NCI-H2081 treated with DMSO at 0.1 percent for 48 hours (cell line): ENCODE measurements at regions not wholly inside any gene's neighbourhood (a gene's known extent, or its start where the extent isn't known, plus 50 kb on each side); places are given as distances from the start of the nearest gene placed in this dataset.
"Not testable (repeated sequence)": the region's sequence is repeated elsewhere in the genome, so short reads cannot be mapped to it uniquely, and the experiment has no call there.

Source experiments
- DNase-seq: peaks from one replicate; lab custom pipeline; 2025; lab: John Stamatoyannopoulos, UW

DNA sequence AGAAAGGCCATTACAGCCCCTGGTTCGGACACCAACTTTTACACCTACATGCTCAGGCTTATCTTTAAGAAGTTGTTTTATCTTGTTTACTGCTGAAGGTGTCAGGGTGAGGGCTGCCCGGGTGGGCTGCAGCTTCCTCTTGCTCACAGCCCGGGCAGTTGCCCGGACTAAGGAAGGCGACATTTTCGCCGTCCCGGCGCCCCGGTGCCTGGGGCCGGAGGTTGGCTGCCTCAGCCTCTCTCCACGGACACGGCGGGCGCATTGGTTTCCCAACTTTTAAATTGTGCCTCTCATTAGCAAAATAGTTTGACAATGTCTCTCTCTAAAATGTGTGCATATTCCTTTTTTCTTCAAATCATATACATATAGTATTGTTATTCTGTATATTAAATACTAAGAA lies 198.5 kb downstream of the LRRC70 start:
- not testable (repeated sequence) for DNase-seq

DNA sequence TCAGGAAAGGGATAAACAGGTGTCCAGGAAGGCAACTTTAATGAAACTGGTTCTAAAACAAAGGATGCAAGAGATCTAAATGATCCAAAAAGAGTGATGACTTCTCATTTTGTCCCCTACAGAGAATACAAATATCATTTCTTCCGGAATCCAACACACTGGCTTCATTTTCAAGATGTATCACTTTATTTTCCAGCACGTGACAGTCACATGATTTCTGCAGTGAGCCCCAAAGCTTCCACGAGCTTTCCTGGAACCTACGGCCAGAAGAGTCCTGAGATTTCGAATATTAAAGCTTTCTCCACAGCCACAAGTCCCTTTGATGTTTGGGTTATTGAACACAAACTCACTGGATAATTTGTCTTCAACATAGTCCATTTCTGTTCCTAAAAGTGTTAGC lies 198.0 kb downstream of the LRRC70 start:
- DNase-seq: not testable (repeated sequence)

DNA sequence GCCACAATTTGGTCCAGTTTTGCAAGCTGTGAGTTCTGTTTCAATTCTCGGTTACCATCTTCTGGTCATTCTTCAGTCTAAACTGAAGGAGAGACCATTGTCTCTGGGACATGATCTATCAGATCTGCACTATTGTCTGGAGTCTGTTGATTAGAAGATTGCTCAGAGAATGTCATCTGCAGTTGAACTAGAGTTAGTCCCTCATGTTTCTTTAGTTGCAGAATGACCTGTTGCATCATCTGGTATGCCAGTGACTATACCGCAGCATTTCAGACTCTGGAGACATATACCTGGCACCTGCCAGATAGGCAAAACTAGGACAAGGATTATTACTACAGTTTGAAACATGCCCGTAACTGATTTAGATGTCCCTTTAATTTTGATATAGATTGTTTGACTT lies 194.8 kb downstream of the LRRC70 start:
- no peak for DNase-seq

DNA sequence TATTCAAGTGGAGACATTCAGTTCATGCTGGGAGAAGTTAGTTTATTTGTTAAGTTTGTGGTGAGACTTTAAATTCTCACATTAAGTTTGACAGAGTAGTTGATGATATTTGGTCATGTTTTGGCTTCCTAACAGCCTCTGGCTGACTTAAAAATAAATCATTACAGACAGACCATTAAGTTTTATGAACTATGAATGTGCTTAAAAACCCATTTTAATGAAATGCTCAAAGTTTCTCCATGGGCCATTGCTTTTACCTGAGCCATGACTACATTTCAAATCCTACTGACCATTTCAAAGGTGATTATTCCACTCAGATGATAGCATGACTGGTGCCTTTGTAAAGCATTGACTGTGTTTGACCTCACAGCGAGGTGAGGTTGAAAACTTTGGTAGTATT lies 192.7 kb downstream of the LRRC70 start:
- no peak for DNase-seq

DNA sequence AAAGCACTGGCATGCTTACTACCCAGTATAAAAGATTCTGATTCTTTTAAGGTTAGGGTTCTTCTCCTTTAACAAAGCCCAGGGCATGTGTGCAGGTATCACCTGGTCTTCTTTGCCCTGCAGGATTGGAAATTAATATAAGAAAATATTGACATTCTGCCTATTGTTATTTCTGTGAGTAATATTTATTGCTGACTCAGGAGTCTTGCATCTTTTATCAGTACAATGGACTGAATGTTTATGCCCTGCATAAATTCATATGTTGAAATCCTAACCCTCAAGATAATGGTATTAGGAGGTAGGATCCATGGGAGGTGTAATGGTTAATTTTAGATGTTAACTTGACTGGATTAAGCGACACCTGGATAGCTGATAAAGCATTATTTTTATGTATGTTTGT lies 189.0 kb downstream of the LRRC70 start:
- DNase-seq: no peak

DNA sequence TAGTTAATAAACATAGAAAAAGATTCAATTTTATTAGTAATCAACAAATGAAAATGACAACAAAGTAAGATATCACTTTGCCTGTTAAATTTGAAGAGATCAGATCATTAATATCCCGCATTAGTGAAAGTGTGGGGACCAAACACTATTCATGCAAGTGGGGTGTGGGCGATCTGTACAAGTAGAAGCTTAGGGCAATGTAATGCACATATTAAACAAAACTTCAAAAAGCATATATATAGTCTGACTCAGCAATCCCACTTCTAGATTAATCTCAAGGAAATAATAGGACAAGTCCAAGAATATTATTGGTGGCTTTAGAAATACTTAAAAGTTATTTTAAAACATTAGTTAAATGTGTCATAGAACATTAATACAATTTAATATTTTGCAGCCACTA lies 188.5 kb downstream of the LRRC70 start:
- no peak for DNase-seq

DNA sequence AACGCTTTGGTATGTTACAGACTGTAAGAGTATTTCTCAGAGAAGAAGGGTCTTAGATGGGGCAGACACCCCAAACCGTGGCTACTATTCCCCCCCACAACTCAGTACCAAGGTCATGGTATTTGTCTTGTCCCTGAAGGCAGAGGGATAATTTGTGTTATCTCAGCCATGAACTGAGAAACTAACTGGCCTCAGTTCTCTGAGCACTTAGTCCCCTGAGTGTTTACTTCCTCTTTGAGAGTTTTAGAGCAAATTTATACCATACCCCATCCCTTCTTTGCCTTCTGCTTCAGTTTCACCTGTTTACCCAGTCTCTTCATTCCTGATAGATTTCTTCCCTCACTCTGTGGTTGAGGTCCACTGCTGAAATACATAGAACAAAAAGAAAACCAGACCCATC lies 183.9 kb downstream of the LRRC70 start:
- DNase-seq: no peak

DNA sequence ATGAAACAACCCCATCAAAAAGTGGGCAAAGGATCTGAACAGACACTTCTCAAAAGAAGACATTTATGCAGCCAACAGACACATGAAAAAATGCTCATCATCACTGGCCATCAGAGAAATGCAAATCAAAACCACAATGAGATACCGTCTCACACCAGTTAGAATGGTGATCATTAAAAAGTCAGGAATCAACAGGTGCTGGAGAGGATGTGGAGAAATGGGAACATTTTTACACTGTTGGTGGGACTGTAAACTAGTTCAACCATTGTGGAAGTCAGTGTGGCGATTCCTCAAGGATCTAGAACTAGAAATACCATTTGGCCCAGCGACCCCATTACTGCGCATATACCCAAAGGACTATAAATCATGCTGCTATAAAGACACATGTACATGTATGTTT lies 179.1 kb downstream of the LRRC70 start:
- DNase-seq: not testable (repeated sequence)

DNA sequence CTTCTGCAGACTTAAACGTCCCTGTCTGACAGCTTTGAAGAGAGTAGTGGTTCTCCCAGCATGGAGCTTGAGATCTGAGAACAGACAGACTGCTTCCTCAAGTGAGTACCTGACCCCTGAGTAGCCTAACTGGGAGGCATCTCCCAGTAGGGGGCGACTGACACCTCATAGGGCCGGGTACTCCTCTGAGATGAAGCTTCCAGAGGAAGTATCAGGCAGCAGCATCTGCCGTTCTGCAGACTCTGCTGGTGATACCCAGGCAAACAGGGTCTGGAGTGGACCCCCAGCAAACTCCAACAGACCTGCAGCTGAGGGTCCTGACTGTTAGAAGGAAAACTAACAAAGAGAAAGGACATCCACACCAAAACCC lies 174.4 kb downstream of the LRRC70 start:
- not testable (repeated sequence) for DNase-seq

DNA sequence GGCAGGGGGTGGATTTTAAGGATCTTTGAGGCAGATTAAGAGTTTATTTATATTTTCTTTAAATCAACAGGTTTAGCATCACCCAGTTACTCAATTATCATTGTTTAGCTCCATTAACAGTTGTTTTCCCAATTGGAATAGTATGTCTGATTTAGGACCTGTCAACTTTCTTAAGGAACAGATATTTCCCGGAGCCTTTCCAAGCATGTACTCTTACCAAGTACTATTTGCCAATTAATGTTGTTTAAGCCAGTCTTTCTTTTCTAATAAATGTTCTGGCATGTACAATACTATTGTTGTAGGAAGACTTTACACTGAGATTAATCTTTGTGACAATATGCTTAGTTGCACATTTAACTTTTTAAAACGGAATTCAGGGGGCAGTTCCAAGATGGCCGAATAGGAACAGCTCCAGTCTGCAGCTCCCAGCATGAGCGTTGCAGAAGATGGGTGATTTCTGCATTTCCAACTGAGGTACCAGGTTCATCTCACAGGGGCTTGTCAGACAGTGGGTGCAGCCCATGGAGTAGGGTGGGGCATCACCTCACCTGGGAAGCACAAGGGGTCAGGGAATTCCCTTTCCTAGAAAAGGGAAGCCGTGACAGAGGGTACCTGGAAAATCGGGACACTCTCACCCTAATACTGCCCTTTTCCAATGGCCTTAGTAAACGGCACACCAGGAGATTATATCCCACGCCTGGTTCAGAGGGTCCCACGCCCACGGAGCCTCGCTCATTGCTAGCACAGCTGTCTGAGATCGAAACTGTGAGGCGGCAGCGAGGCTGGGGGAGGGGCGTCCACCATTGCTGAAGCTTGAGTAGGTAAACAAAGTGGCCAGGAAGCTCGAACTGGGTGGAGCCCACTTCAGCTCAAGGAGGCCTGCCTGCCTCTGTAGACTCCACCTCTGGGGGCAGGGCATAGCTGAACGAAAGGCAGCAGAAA lies 173.7 kb downstream of the LRRC70 start:
- not testable (repeated sequence) for DNase-seq

DNA sequence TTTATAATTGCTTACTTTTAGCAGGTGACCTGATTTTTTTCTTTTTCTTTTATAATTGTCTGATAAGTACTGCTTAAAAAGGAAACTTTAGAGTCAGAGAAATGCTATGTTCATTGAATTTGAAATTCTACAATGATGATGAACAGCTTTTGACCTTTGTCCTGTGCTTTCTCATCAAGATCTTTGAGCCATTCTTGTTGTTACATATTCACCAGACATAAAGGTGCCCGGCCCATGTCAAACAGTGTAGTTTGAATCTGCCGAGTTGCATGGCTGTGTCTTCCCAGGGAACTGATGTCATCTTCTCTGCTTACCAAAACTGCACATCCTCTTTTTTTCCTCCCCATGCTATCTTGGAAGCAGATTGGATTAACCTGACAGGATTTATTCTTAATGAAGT lies 163.6 kb downstream of the LRRC70 start:
- no peak for DNase-seq

DNA sequence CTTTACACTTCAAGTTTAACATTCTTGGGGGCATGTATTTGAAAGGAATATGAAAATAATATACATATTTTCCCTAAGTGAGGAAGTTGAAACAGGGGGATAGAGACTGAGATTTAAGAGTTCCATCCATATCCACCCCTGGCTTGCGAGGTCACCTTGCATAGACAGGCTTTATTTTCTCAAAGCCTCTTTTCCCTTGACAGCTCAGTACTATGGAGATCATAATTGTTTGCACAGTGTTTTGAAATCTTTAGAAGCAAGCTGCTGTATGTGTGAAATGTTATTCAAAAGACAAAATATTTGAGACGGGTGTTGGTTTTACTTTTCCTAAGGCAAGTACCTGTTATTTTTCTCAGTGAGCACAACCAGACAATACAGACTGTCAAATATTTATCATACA lies 163.1 kb downstream of the LRRC70 start:
- DNase-seq: no peak

DNA sequence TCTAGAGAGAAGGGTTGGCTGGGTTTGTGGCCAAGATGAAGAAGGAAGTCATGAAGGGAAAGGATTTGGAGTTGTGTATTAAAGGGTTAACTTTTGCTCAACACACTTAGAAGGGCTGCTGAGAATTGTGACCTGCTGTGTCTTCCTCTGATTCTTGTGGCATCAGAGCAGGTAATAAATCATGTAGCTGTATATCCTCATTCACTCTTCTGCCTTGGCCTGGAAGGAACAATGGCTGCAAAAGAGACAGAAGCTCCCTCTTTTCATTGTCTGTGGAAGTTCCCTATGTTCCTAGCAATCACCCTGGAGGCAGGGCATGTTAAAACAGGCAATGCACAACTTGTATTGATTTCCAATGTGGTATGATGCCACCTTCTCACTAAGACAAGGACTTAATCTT lies 159.1 kb downstream of the LRRC70 start:
- DNase-seq: no peak

DNA sequence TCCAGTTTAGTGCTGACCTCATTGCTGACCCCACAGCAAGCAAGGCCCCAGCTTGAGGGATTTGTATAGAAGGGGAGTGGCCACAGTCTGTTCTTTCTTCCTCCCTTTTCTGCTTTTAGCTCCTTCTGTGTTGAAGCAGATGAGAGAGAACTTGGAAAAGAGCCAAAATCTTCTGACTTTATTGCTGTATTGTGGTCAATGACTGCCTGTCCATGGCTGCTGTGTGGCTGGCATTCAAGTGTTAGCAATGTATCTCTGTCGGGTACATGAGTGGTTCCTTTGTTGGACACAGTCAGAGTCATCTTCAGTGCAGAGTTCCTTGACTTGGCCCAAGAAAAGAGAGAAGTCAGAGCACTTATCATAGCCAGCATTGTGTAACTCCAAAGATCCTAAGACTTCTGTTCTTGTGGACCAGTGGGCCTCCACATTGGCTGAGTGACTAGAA lies 154.1 kb downstream of the LRRC70 start:
- DNase-seq: no peak

DNA sequence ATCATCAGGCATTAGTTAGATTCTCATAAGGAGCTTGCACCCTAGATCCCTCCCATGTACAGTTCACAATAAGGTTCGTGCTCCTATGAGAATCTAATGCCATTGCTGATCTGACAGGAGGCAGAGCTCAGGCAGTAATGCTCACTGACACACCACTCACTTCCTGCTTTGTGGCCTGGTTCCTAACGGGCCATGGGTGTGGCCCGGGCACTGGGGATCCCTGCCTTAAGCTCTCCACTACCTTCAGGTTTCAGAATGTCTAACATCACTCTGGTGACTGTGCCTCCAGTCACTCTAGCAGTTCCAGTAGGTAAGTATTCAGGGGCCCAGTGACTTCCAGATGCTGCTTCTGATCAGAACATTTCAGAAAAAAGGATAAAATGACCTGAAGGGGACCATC lies 152.4 kb downstream of the LRRC70 start:
- no peak for DNase-seq

DNA sequence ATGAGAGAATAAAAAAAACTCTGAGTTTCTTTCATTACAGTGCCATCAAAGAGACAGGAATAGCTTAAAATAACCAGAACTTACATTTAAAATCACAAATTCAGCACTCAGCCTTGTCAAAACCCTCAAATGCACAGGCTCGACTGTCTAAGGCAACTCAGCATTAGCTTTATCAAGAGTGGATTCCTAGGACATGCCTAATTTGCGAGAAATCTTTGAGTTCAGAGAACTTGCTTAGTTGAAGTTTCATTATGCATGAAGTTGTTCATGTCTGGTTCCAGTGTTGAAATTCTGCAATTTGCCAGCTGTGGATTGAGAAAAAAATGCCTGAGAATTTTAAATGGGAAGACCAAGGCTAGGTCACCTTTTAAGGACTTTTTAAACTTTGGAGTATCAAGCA lies 151.1 kb downstream of the LRRC70 start:
- no peak for DNase-seq

DNA sequence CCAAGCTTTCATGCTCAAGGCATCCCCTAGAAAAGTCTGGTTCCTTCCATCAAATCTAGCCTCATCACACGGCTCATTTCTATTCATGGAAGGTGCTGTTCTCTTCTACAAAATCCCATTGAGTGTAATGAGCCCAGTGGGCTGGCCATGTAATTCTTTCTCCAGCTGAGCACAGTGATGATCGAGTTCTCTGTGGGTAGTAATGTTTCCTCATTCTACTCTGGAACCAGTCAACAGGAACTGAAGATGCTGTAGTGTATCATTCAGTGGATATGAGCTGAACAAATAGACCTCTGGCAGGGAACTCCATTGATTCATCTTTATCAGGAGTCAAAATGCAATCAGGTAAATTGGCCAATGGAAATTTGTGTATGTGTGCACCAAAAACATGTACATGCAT lies 149.2 kb downstream of the LRRC70 start:
- no peak for DNase-seq

DNA sequence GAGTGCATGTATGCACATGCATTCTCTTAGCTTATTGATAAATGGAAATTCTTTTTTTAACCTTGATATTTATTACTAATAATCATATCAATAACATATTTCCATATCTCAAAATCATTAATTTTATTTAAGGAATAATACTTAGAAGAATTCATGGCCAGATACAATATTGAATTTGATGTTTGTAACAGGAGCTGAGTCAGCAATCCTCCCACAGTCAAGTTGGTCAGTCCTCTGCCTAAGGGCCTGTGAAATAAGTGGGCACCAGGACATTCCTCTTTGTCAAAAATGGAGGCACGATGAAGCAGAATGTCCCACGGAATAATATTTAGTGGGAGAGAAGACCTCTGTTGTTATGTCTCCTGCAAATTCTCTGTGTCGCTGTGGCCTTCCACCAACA lies 148.6 kb downstream of the LRRC70 start:
- no peak for DNase-seq

DNA sequence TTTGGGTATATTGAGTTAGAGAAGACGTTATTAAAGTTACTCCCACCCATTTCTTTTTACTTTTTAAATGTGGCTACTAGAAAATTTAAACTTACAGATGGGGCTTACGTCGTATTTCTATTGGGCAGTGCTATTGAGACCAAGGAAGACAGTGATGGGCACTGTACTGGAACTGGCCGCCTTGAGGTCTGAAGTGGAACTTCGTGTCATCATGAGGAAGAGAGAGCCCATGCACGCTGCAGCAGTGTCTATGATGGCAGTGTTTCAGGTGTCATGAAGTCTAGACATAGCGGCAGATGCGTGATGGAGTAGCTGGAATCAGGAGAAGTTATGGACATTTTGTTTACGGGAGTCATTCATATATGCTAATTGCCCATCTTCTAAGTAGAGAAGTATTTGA lies 143.7 kb downstream of the LRRC70 start:
- no peak for DNase-seq

DNA sequence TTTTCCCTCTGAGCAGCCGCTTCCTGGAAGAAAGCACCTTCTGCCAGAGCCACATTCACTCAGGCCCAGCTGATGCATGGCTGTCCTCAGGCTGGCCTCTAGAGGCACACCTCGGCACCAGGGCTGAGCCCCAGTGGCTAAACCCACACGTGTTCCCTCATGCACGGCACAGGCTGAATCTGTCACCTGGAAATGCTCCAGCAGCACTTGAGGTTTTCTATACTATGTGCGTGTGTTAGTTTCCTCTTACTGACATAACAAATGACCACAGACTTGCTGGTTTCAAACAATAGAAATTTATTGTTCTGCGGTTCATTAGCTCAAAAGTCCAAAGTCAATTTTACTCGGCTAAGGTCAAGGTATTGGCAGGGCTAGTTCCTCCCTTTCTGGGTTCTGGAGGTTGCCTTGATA lies 141.4 kb downstream of the LRRC70 start:
- no peak for DNase-seq

DNA sequence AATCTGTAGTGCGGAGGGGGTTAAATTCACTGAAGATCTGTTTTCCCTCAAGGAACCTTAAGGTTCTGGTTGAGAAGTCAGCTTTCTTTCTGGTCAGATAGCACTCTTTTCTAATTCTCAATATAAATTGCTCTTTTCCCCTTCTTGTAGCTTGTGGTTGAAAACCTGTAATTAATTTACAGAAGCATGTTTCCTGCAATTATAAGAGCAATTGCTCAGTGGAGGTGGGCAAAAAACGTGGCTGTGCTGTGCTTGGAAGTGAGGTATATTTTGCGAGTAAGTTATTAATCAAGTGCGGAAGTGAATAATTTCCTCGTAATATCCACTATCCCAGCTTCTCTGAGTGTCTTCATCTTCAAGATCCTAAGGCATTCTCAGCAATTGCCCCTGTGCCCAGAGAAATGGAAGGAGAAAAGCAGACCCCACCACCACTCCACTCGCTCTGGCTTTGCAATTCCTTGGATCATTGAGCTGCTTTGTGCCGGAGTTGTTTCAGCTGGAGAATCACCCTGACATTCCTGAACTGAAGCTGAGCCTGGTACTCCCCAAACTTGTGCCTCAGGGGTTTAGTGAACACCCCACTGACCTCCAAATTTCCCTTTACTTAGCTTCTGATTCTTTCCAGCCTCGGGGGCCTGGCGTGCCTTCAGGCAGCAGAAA lies 140.6 kb downstream of the LRRC70 start:
- DNase-seq: no peak

DNA sequence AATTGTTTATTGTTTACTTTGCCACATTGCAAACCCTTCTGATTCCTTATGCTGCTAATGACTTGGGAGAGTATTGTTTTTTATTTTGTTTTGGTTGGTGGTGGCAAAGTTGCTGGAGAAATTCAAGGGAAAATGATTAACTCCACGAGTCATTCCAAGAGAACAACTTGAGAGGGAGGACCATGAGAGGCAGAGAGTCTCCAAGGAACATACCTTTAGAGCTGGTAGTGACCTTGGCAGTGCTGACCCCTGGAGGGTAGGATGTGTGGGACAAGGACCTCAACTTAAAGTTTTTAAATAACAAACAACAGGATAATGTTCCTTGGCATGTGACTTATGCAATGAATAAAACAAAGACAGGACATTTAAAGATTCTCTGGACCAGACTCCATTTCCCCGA lies 139.7 kb downstream of the LRRC70 start:
- no peak for DNase-seq

DNA sequence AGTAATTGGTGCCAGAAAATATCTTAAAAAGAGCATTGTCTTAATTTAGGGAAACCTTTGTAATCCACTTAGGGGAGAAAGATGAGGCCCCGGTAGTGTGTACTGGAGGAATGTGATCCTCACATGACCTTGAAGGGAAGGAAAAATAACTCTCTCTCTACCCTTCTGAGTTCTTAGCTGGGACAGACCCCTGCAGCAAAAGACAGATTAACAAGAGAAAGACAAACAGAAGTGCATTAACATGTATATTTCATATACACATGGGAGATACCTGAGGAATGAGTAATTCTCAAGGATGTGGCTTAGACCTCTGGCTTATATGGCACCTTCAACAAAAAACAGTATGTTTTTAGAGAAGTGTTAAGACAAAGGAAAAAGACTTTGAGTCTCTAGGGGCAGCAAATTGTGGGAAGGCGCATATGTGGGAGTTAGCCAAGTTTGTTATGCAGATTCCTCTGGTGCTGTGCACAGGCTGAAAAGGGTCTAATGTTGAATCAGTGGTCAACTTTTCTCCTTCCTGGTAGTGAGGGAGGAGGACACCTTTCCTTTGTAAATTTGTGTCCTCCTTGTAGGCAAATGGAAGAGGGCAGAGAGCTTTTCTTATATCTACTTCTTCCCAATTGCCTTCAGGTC lies 138.8 kb downstream of the LRRC70 start:
- no peak for DNase-seq
